Esophagus squamous epithelium (tissue), 4 donors: ENCODE measurements at regions not wholly inside any gene's neighbourhood (a gene's known extent, or its start where the extent isn't known, plus 50 kb on each side); places are given as distances from the start of the nearest gene placed in this dataset.

Experiments
- CTCF ChIP-seq, 6 experiments: fragments of 450-650 bp in 4 of 6; fragments of 200-600 bp in 2 of 6; sonication (generic) in 2 of 6; IDR thresholded peaks; one replicate each; pipeline ENCODE4 v1.5.1; 2016 to 2019; ENCODE audit warnings: antibody characterized with exemption in 6 of 6, mild to moderate bottlenecking in 4 of 6, moderate library complexity in 4 of 6
- POLR2A ChIP-seq, 4 donors: fragments of 450-650 bp; IDR thresholded peaks; one replicate each; pipeline ENCODE4 v1.6.1; 2017; ENCODE audit warnings: antibody characterized with exemption in 4 of 4, mild to moderate bottlenecking in 4 of 4, moderate library complexity in 3 of 4

DNA sequence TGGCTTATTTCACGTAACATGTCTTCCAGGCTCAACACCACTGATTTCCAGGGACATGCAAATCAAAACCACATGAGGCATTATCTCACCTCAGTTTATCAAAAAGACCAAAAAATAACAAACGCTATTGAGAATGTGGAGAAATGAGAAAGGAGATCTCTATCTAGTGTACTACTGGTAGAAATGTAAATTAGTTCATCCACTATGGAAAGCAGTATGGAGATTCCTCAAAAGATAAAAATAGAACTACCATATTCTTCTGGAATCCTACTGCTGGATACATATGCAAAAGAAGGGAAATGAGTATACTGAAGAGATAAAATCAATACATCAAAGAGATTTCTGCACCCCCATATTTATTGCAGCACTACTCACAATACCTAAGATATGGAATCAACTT lies 329.6 kb upstream of the NDST3 start:
- no peak for TF ChIP-seq CTCF (IDR thresholded peaks at IDR 0.05)
- no peak for TF ChIP-seq POLR2A (IDR thresholded peaks at IDR 0.05)
